ENCODE measurements at regions not wholly inside any gene's neighbourhood (a gene's known extent, or its start where the extent isn't known, plus 50 kb on each side); places are given as distances from the start of the nearest gene placed in this dataset.
"Not testable (repeated sequence)": the region's sequence is repeated elsewhere in the genome, so short reads cannot be mapped to it uniquely, and the experiment has no call there.

- DNase-seq, result no peak
These were observed 1588.1 kb upstream of the B3GALT2 start for GRCh38 chr1:194774535-194774934.

- DNase-seq, result no peak
These were observed 1569.0 kb upstream of the B3GALT2 start for GRCh38 chr1:194755241-194755994.

GRCh38 chr1:194738843-194739242 is 1552.4 kb upstream of the B3GALT2 start:
- not testable (repeated sequence) for DNase-seq

- no peak for DNase-seq
These were observed 1548.6 kb upstream of the B3GALT2 start for GRCh38 chr1:194734970-194735369.

- DNase-seq, result no peak
These were observed 1544.6 kb upstream of the B3GALT2 start for GRCh38 chr1:194731025-194731424.

GRCh38 chr1:194730304-194730703 is 1543.9 kb upstream of the B3GALT2 start:
- DNase-seq, result no peak

- no peak for DNase-seq
These were observed 1536.7 kb upstream of the B3GALT2 start for GRCh38 chr1:194723067-194723466.

GRCh38 chr1:194717941-194718340 is 1531.5 kb upstream of the B3GALT2 start:
- no peak for DNase-seq

- DNase-seq, result no peak
These were observed 1530.9 kb upstream of the B3GALT2 start for GRCh38 chr1:194717334-194717733.

- DNase-seq, result no peak
These were observed 1524.3 kb upstream of the B3GALT2 start for GRCh38 chr1:194710671-194711070.

- DNase-seq, result no peak
These were observed 1523.0 kb upstream of the B3GALT2 start for GRCh38 chr1:194709439-194709838.

- DNase-seq, result no peak
These were observed 1520.7 kb upstream of the B3GALT2 start for GRCh38 chr1:194707074-194707473.

- no peak for DNase-seq
These were observed 1518.9 kb upstream of the B3GALT2 start for GRCh38 chr1:194705123-194705854.

GRCh38 chr1:194698908-194699318 is 1512.5 kb upstream of the B3GALT2 start:
- DNase-seq, result no peak

GRCh38 chr1:194693244-194693643 is 1506.8 kb upstream of the B3GALT2 start:
- no peak for DNase-seq

- no peak for DNase-seq
These were observed 1498.2 kb upstream of the B3GALT2 start for GRCh38 chr1:194684636-194685035.

GRCh38 chr1:194658090-194658439 is 1471.7 kb upstream of the B3GALT2 start:
- no peak for DNase-seq

- DNase-seq, result no peak
These were observed 1468.5 kb upstream of the B3GALT2 start for GRCh38 chr1:194654956-194655355.

GRCh38 chr1:194653385-194653784 is 1467.0 kb upstream of the B3GALT2 start:
- no peak for DNase-seq

GRCh38 chr1:194647118-194647517 is 1460.7 kb upstream of the B3GALT2 start:
- DNase-seq, result no peak

- DNase-seq, result no peak
These were observed 1458.1 kb upstream of the B3GALT2 start for GRCh38 chr1:194644528-194644927.

- DNase-seq, result no peak
These were observed 1453.9 kb upstream of the B3GALT2 start for GRCh38 chr1:194640322-194640721.

GRCh38 chr1:194629011-194629410 is 1442.6 kb upstream of the B3GALT2 start:
- DNase-seq, result no peak

- DNase-seq, result no peak
These were observed 1438.4 kb upstream of the B3GALT2 start for GRCh38 chr1:194624833-194625232.

- no peak for DNase-seq
These were observed 1431.7 kb upstream of the B3GALT2 start for GRCh38 chr1:194618101-194618500.
